ENCODE measurements at regions not wholly inside any gene's neighbourhood (a gene's known extent, or its start where the extent isn't known, plus 50 kb on each side); places are given as distances from the start of the nearest gene placed in this dataset.

DNA sequence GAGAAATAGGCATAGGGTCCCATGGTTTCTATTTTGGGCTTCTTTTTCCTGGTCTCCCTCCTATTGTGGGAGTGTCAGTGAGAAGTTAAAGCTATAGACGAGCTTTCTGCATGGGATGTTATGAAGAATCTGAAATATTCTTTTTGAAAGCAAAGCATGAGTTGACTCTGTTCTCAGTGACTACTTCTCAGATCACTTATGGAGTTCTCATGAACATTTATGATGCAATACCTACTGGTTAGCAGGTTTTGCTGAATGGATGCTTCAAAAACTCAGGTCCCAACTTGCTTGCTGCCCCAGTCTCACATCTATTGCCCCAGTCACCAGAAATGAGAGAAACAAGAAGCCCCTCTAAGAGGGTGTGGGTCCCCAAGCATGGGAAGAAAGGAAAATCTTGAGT, 365.0 kb downstream of the HRH4 start:
- no peaks in the 10 kb centered on the region for H3K36me3 Mint-ChIP-seq (ENCODE audit: unreplicated experiment)
- TF ChIP-seq CTCF (IDR thresholded peaks at IDR 0.05), result no peak
- H3K27ac Mint-ChIP-seq (ENCODE audit: unreplicated experiment), result no peak overlapping the region
- DNase-seq (ENCODE audit: extremely low spot score, unreplicated experiment), result no peak
- H3K4me1 Mint-ChIP-seq (ENCODE audit: unreplicated experiment), result no peaks in the 10 kb centered on the region
- H3K4me3 Mint-ChIP-seq (ENCODE audit: unreplicated experiment), result no peak overlapping the region
- H3K9me3 Mint-ChIP-seq (ENCODE audit: unreplicated experiment), result no peaks in the 10 kb centered on the region
- peaks cover 9% of the 10 kb centered on the region for H3K27me3 Mint-ChIP-seq (ENCODE audit: unreplicated experiment)

GRCh38 chr18:24826605-24827004, 366.2 kb downstream of the HRH4 start:
- H3K9me3 Mint-ChIP-seq (ENCODE audit: unreplicated experiment), result no peaks in the 10 kb centered on the region
- no peak overlapping the region for H3K27ac Mint-ChIP-seq (ENCODE audit: unreplicated experiment)
- no peak for DNase-seq (ENCODE audit: extremely low spot score, unreplicated experiment)
- H3K4me3 Mint-ChIP-seq (ENCODE audit: unreplicated experiment), result no peak overlapping the region
- H3K27me3 Mint-ChIP-seq (ENCODE audit: unreplicated experiment), result peaks cover 11% of the 10 kb centered on the region
- no peaks in the 10 kb centered on the region for H3K36me3 Mint-ChIP-seq (ENCODE audit: unreplicated experiment)
- TF ChIP-seq CTCF (IDR thresholded peaks at IDR 0.05), result no peak
- H3K4me1 Mint-ChIP-seq (ENCODE audit: unreplicated experiment), result no peaks in the 10 kb centered on the region

GRCh38 chr18:24827501-24827900, 367.1 kb downstream of the HRH4 start:
- peak; percentile 13 for TF ChIP-seq CTCF (IDR thresholded peaks at IDR 0.05)
- H3K4me3 Mint-ChIP-seq (ENCODE audit: unreplicated experiment), result no peak overlapping the region
- H3K27ac Mint-ChIP-seq (ENCODE audit: unreplicated experiment), result no peak overlapping the region
- H3K27me3 Mint-ChIP-seq (ENCODE audit: unreplicated experiment), result peaks cover 17% of the 10 kb centered on the region
- no peaks in the 10 kb centered on the region for H3K36me3 Mint-ChIP-seq (ENCODE audit: unreplicated experiment)
- no peaks in the 10 kb centered on the region for H3K4me1 Mint-ChIP-seq (ENCODE audit: unreplicated experiment)
- H3K9me3 Mint-ChIP-seq (ENCODE audit: unreplicated experiment), result no peaks in the 10 kb centered on the region
- DNase-seq (ENCODE audit: extremely low spot score, unreplicated experiment), result no peak

- no peaks in the 10 kb centered on the region for H3K4me1 Mint-ChIP-seq (ENCODE audit: unreplicated experiment)
Observed at GRCh38 chr18:24831081-24831480, 370.6 kb downstream of the HRH4 start.

More at GRCh38 chr18:24831081-24831480, 370.6 kb downstream of the HRH4 start:
- no peaks in the 10 kb centered on the region for H3K9me3 Mint-ChIP-seq (ENCODE audit: unreplicated experiment)
- peaks cover 22% of the 10 kb centered on the region for H3K27me3 Mint-ChIP-seq (ENCODE audit: unreplicated experiment)
- TF ChIP-seq CTCF (IDR thresholded peaks at IDR 0.05), result no peak
- H3K4me3 Mint-ChIP-seq (ENCODE audit: unreplicated experiment), result no peak overlapping the region
- DNase-seq (ENCODE audit: extremely low spot score, unreplicated experiment), result no peak
- no peaks in the 10 kb centered on the region for H3K36me3 Mint-ChIP-seq (ENCODE audit: unreplicated experiment)
- no peak overlapping the region for H3K27ac Mint-ChIP-seq (ENCODE audit: unreplicated experiment)

All from osteocyte (in vitro differentiated cells).